ENCODE measurements at regions not wholly inside any gene's neighbourhood (a gene's known extent, or its start where the extent isn't known, plus 50 kb on each side); places are given as distances from the start of the nearest gene placed in this dataset.

GRCh38 chr12:67082221-67082620, 186.9 kb upstream of the CAND1 start (continued):
- TF ChIP-seq CEBPZ (IDR thresholded peaks at IDR 0.05; ENCODE audit: borderline replicate concordance, low read depth, low read length) (no peak), ZHX1 (conservative IDR thresholded peaks at IDR 0.05; ENCODE audit: low read length) (no peak), NFRKB (IDR thresholded peaks at IDR 0.05; ENCODE audit: low read depth) (no peak), ELK1 (CRISPR knock-in tag; IDR thresholded peaks at IDR 0.05) (no peak), ZNF431 (CRISPR knock-in tag; IDR thresholded peaks at IDR 0.05) (no peak), NRF1 (conservative IDR thresholded peaks at IDR 0.05 in 1 of 2, IDR thresholded peaks at IDR 0.05 in 1 of 2) (no peak), BRF1 (IDR thresholded peaks at IDR 0.05; ENCODE audit: borderline replicate concordance, extremely low read depth, insufficient read length) (no peak)

All from K562 (cell line).